H1 (cell line): ENCODE measurements at regions not wholly inside any gene's neighbourhood (a gene's known extent, or its start where the extent isn't known, plus 50 kb on each side); places are given as distances from the start of the nearest gene placed in this dataset.

ENCODE experiments used
- CTCF ChIA-PET: fragments of 300-600 bp; sonication (Branson Sonifier 250); formaldehyde crosslinking; loops from one replicate; lab custom pipeline; 2021; ENCODE audit not compliant: partially characterized antibody; lab: Charles Lee
- POLR2A ChIA-PET: fragments of 300-600 bp; sonication (Branson Sonifier 250); formaldehyde crosslinking; loops from one replicate; lab custom pipeline; 2021; ENCODE audit warnings: inconsistent platforms; ENCODE audit not compliant: partially characterized antibody; lab: Charles Lee
- DNase-seq, 2 experiments: peaks; one replicate each; pipeline versions ENCODE4 v3.0.0 to v3.0.0-alpha.2; 2010 to 2022; ENCODE audit warnings: low spot score in 2 of 2, low read depth in 1 of 2, mixed read lengths in 1 of 2
- FAIRE-seq: peaks from 2 replicates; lab custom pipeline; 2011; peaks lifted over from hg19 to GRCh38; lab: Jason Lieb, UNC
- H2AFZ ChIP-seq: 2 replicates; pipeline ENCODE4 v1.8.1; 2012; ENCODE audit warnings: low read length, inconsistent platforms
- H2AK5ac ChIP-seq: 2 replicates; pipeline ENCODE4 v1.6.1; 2013; ENCODE audit warnings: low read depth, low read length
- H2BK120ac ChIP-seq: replicated peaks from 2 replicates; pipeline ENCODE3; 2013; ENCODE audit warnings: low read depth, low read length, inconsistent platforms
- H2BK12ac ChIP-seq: 2 replicates; pipeline ENCODE4 v1.6.1; 2013; ENCODE audit warnings: low read depth, low read length
- H2BK15ac ChIP-seq: 2 replicates; pipeline ENCODE4 v1.6.1; 2013; ENCODE audit warnings: low read length
- H2BK20ac ChIP-seq: 2 replicates; pipeline ENCODE4 v1.6.1; 2013; ENCODE audit warnings: low read length
- H2BK5ac ChIP-seq: 2 replicates; pipeline ENCODE4 v1.6.1; 2013; ENCODE audit warnings: low read depth, low read length
- H3K14ac ChIP-seq: 2 replicates; pipeline ENCODE4 v1.6.1; 2013; ENCODE audit warnings: inconsistent platforms; ENCODE audit not compliant: insufficient read length
- H3K18ac ChIP-seq: 2 replicates; pipeline ENCODE4 v1.6.1; 2013; ENCODE audit warnings: low read length; ENCODE audit errors: extremely low read depth
- H3K23ac ChIP-seq: 2 replicates; pipeline ENCODE4 v1.6.1; 2013; ENCODE audit warnings: inconsistent platforms; ENCODE audit not compliant: insufficient read length
- H3K23me2 ChIP-seq: 2 replicates; pipeline ENCODE4 v1.6.1; 2013; ENCODE audit warnings: low read depth, low read length
- H3K27ac ChIP-seq: 2 replicates; pipeline ENCODE4 v1.6.1; 2011; ENCODE audit warnings: low read depth, low read length, inconsistent platforms
- H3K27me3 ChIP-seq, 4 experiments: replicated peaks in 1 of 4; 1 replicate in 1 of 4; 2 replicates in 3 of 4; pipeline versions ENCODE4 v1.6.1 to v1.8.1; 2011 to 2013; ENCODE audit warnings: low read length in 3 of 4, mild to moderate bottlenecking in 3 of 4, inconsistent platforms in 2 of 4, mixed read lengths in 2 of 4, moderate library complexity in 1 of 4; ENCODE audit not compliant: control insufficient read depth in 3 of 4, insufficient read depth in 3 of 4; ENCODE audit errors: extremely low read depth in 1 of 4
- H3K36me3 ChIP-seq, 4 experiments: 2 replicates each; pipeline versions ENCODE4 v1.6.1 to v1.8.1; 2011 to 2013; ENCODE audit warnings: mild to moderate bottlenecking in 4 of 4, low read length in 3 of 4, moderate library complexity in 2 of 4, control low read depth in 1 of 4, inconsistent platforms in 1 of 4; ENCODE audit not compliant: insufficient read depth in 4 of 4, control insufficient read depth in 2 of 4
- H3K4ac ChIP-seq: replicated peaks from 2 replicates; pipeline ENCODE3; 2013; ENCODE audit warnings: low read length, low read depth, mixed read lengths, inconsistent platforms; ENCODE audit not compliant: insufficient read length
- H3K4me1 ChIP-seq, 4 experiments: replicated peaks in 1 of 4; 1 replicate in 1 of 4; 2 replicates in 3 of 4; pipeline versions ENCODE4 v1.6.1 to v1.8.1; 2011 to 2013; ENCODE audit warnings: low read length in 3 of 4, inconsistent platforms in 2 of 4, mixed read lengths in 1 of 4; ENCODE audit not compliant: insufficient read depth in 4 of 4, control insufficient read depth in 3 of 4
- H3K4me2 ChIP-seq, 2 experiments: 2 replicates each; pipeline versions ENCODE4 v1.6.1 to v1.8.1; 2011 to 2013; ENCODE audit warnings: low read depth in 2 of 2, low read length in 2 of 2, control low read depth in 1 of 2, inconsistent platforms in 1 of 2, mild to moderate bottlenecking in 1 of 2; ENCODE audit not compliant: insufficient read depth in 1 of 2
- H3K4me3 ChIP-seq, 4 experiments: fragments of 200-600, 300-600 bp in 1 of 4; sonication (generic), shearing (Covaris generic), sonication (Bioruptor Twin) in 1 of 4; 2 replicates each; pipeline versions ENCODE4 v1.5.1 to v1.8.1; 2011 to 2016; ENCODE audit warnings: low read length in 4 of 4, low read depth in 3 of 4, control low read depth in 2 of 4, inconsistent platforms in 2 of 4, mild to moderate bottlenecking in 2 of 4, mixed read lengths in 1 of 4, moderate library complexity in 1 of 4; ENCODE audit not compliant: insufficient read depth in 2 of 4; ENCODE audit errors: extremely low read depth in 1 of 4
- H3K56ac ChIP-seq: replicated peaks from 2 replicates; pipeline ENCODE3; 2013; ENCODE audit warnings: low read depth, mild to moderate bottlenecking, mixed read lengths, low read length, inconsistent platforms; ENCODE audit not compliant: insufficient read length
- H3K79me1 ChIP-seq: 2 replicates; pipeline ENCODE4 v1.6.1; 2013; ENCODE audit warnings: low read depth, low read length, control low read depth
- H3K79me2 ChIP-seq, 2 experiments: 2 replicates each; pipeline versions ENCODE4 v1.6.1 to v1.8.1; 2012 to 2013; ENCODE audit warnings: low read length in 2 of 2, mild to moderate bottlenecking in 2 of 2, inconsistent platforms in 1 of 2; ENCODE audit not compliant: insufficient read depth in 2 of 2, control insufficient read depth in 1 of 2
- H3K9ac ChIP-seq, 4 experiments: replicated peaks in 1 of 4; 1 replicate in 1 of 4; 2 replicates in 3 of 4; pipeline versions ENCODE4 v1.6.1 to v1.8.1; 2011 to 2013; ENCODE audit warnings: low read depth in 3 of 4, low read length in 3 of 4, control low read depth in 2 of 4, mild to moderate bottlenecking in 2 of 4, moderate library complexity in 2 of 4, inconsistent platforms in 1 of 4; ENCODE audit errors: extremely low read depth in 1 of 4
- H3K9me3 ChIP-seq, 2 experiments: 2 replicates each; pipeline versions ENCODE4 v1.6.1 to v1.8.1; 2012 to 2013; ENCODE audit warnings: mild to moderate bottlenecking in 2 of 2, moderate library complexity in 2 of 2, control low read depth in 1 of 2, inconsistent platforms in 1 of 2, low read depth in 1 of 2, low read length in 1 of 2, mixed read lengths in 1 of 2; ENCODE audit not compliant: insufficient read depth in 2 of 2
- H4K20me1 ChIP-seq, 2 experiments: replicated peaks in 1 of 2; 2 replicates each; pipeline versions ENCODE3 to v1.8.1; 2011 to 2013; ENCODE audit warnings: inconsistent platforms in 2 of 2, low read length in 2 of 2, mild to moderate bottlenecking in 1 of 2; ENCODE audit not compliant: insufficient read depth in 2 of 2, control insufficient read depth in 1 of 2
- H4K5ac ChIP-seq: 2 replicates; pipeline ENCODE4 v1.6.1; 2013; ENCODE audit warnings: low read length, low read depth, mixed read lengths, inconsistent platforms; ENCODE audit not compliant: insufficient read length
- H4K8ac ChIP-seq: 2 replicates; pipeline ENCODE4 v1.8.0; 2013; ENCODE audit warnings: mild to moderate bottlenecking, moderate library complexity, low read length, inconsistent platforms; ENCODE audit not compliant: insufficient read depth; ENCODE audit errors: extremely low read depth
- H4K91ac ChIP-seq: replicated peaks from 2 replicates; pipeline ENCODE3; 2013; ENCODE audit warnings: low read length, mixed read lengths, inconsistent platforms; ENCODE audit not compliant: insufficient read length
- ASH2L ChIP-seq: fragments of 200-600, 300-600 bp; sonication (generic); IDR thresholded peaks from one replicate; pipeline ENCODE4 v1.7.1; 2017; ENCODE audit warnings: low read length
- HDAC2 ChIP-seq, 2 experiments: fragments of 300-600 bp in 1 of 2; sonication (generic) in 1 of 2; IDR thresholded peaks; 2 replicates each; pipeline ENCODE4 v1.6.1; 2011 to 2012; ENCODE audit warnings: low read depth in 2 of 2, low read length in 2 of 2, mild to moderate bottlenecking in 2 of 2, moderate library complexity in 2 of 2, borderline replicate concordance in 1 of 2, inconsistent platforms in 1 of 2
- PHF8 ChIP-seq: fragments of 200-600 bp; sonication (generic); conservative IDR thresholded peaks from 2 replicates; pipeline ENCODE4 v1.7.1; 2012; ENCODE audit warnings: low read depth, mild to moderate bottlenecking, inconsistent platforms, low read length, moderate library complexity
- RFX5 ChIP-seq: IDR thresholded peaks from 2 replicates; pipeline ENCODE4 v1.6.1; 2011; ENCODE audit warnings: low read depth, low read length, improper control_type of control experiment, borderline replicate concordance
- SP1 ChIP-seq: IDR thresholded peaks from 2 replicates; pipeline ENCODE4 v1.6.1; 2011; ENCODE audit warnings: low read depth, low read length
- USF2 ChIP-seq: IDR thresholded peaks from 2 replicates; pipeline ENCODE4 v1.6.1; 2011; ENCODE audit warnings: low read length, improper control_type of control experiment
- YY1 ChIP-seq: IDR thresholded peaks from 2 replicates; pipeline ENCODE4 v1.6.1; 2011; ENCODE audit warnings: low read depth, mild to moderate bottlenecking, low read length
- ZNF274 ChIP-seq: IDR thresholded peaks from 2 replicates; pipeline ENCODE4 v1.7.0; 2012; ENCODE audit warnings: low read length, borderline replicate concordance; ENCODE audit errors: extremely low read depth
- WGBS, 2 experiments: shearing (Covaris generic) in 1 of 2; methylation state at CpG; one replicate each; pipeline versions ENCODE4 v1.1.6 to v1.1.7; 2013 to 2015; ENCODE audit warnings: low lambda C conversion rate in 2 of 2, mixed read lengths in 2 of 2, inconsistent platforms in 1 of 2, low coverage in 1 of 2, missing lambda C conversion rate in 1 of 2; ENCODE audit not compliant: insufficient replicate concordance in 2 of 2, insufficient coverage in 1 of 2, insufficient read length in 1 of 2; ENCODE audit errors: extremely low coverage in 1 of 2, missing lambda C conversion rate in 1 of 2; 5-methylcytosine and 5-hydroxymethylcytosine counted together

- Histone ChIP-seq H3K14ac (no peak overlapping the region), H4K91ac (peak overlapping the region; percentile 54), H3K23ac (no peak overlapping the region), H4K5ac (no peak overlapping the region), H3K4me2 (no peak overlapping the region), H2BK12ac (peak overlapping the region; percentile 52; the same call in 1 of the 2 replicates), H2BK20ac (no peak overlapping the region), H3K23me2 (peaks cover 6% of the 10 kb centered on the region; the same call in 1 of the 2 replicates), H4K8ac (no peak overlapping the region), H3K18ac (no peak overlapping the region), H3K56ac (no peak overlapping the region), H2AK5ac (peak overlapping the region; percentile 98), H3K27me3 (no peaks in the 10 kb centered on the region; a peak in 1 of 7 replicates), H3K9me3 (no peaks in the 10 kb centered on the region), H3K79me2 (peaks cover 0 to 4% of the 10 kb centered on the region in 2 experiments; a peak in 1 of 4 replicates), H4K20me1 (peaks cover 0 to 6% of the 10 kb centered on the region in 2 experiments), H3K27ac (no peak overlapping the region), H3K4ac (peak overlapping the region; percentile 84), H3K36me3 (no peaks in the 10 kb centered on the region; a peak in 1 of 8 replicates), H2BK120ac (no peak overlapping the region), H2AFZ (no peak overlapping the region), H3K4me1 (0 out of 7 replicates have a peak, but pooled peaks cover 0 to 2% (median under 1%) of the 10 kb centered on the region in 4 experiments), H3K9ac (no peak overlapping the region), H2BK5ac (no peak overlapping the region), H3K79me1 (no peaks in the 10 kb centered on the region), H2BK15ac (no peak overlapping the region), H3K4me3 (no peak overlapping the region; a peak in 1 of 8 replicates)
- WGBS, 2 experiments, result 77% methylated on average over 9 of the region's 9 CpGs; no CpG with 5 or more reads in 1 of the 2 experiments
- DNase-seq, result no peak
- no peak for FAIRE-seq
- POLR2A ChIA-PET, result no interaction called here
- CTCF ChIA-PET, result interaction anchor here (1.0 to 2.5 kb wide), 4 partner anchors 9 to 177 kb away, joined by 3 to 6 read pairs (median 4); no protein-coding TSS in a partner anchor
- TF ChIP-seq ZNF274 (no peak), USF2 (no peak), PHF8 (no peak), YY1 (no peak), HDAC2 (IDR thresholded peaks at IDR 0.05; ENCODE audit: borderline replicate concordance in 1 of 2, low read depth in 2 of 2, low read length in 2 of 2) (no peak), ASH2L (no peak), SP1 (no peak), RFX5 (no peak)
These were observed 86.7 kb upstream of the NEDD9 start for GRCh38 chr6:11318835-11319813.
